Smooth muscle cell (in vitro differentiated cells): ENCODE measurements at regions not wholly inside any gene's neighbourhood (a gene's known extent, or its start where the extent isn't known, plus 50 kb on each side); places are given as distances from the start of the nearest gene placed in this dataset.

Experiments
- DNase-seq: peaks from one replicate; lab custom pipeline; 2025; ENCODE audit not compliant: unreplicated experiment; lab: John Stamatoyannopoulos, UW
- H2AFZ ChIP-seq: fragments of 200-600 bp; sonication (generic); 2 replicates; pipeline ENCODE4 v1.6.0; 2016; ENCODE audit warnings: antibody characterized with exemption, low read depth, mild to moderate bottlenecking
- H3F3A ChIP-seq: fragments of 200-600 bp; sonication (generic); 2 replicates; pipeline ENCODE4 v1.6.0; 2017; ENCODE audit warnings: antibody characterized with exemption, low read depth
- H3K27ac ChIP-seq: fragments of 200-600 bp; sonication (generic); 2 replicates; pipeline ENCODE4 v1.5.1; 2016; ENCODE audit warnings: low read depth, mild to moderate bottlenecking
- H3K27me3 ChIP-seq: fragments of 200-600 bp; sonication (generic); 2 replicates; pipeline ENCODE4 v1.6.1; 2016; ENCODE audit warnings: low read depth, mild to moderate bottlenecking
- H3K36me3 ChIP-seq: fragments of 200-600 bp; sonication (generic); 2 replicates; pipeline ENCODE4 v1.5.1; 2016; ENCODE audit warnings: low read depth
- H3K4me1 ChIP-seq: fragments of 200-600 bp; sonication (generic); 2 replicates; pipeline ENCODE4 v1.5.1; 2016; ENCODE audit warnings: low read depth
- H3K4me2 ChIP-seq: fragments of 200-600 bp; sonication (generic); 2 replicates; pipeline ENCODE4 v1.6.0; 2016; ENCODE audit warnings: mild to moderate bottlenecking
- H3K4me3 ChIP-seq: fragments of 200-600 bp; sonication (generic); 2 replicates; pipeline ENCODE4 v1.5.1; 2016; ENCODE audit warnings: mild to moderate bottlenecking
- H3K79me2 ChIP-seq: fragments of 200-600 bp; sonication (generic); 2 replicates; pipeline ENCODE4 v1.6.0; 2016; ENCODE audit warnings: low read depth, mild to moderate bottlenecking
- H3K9ac ChIP-seq: fragments of 200-600 bp; sonication (generic); 2 replicates; pipeline ENCODE4 v1.6.0; 2016; ENCODE audit warnings: low read depth
- H3K9me3 ChIP-seq: fragments of 200-600 bp; sonication (generic); replicated peaks from 2 replicates; pipeline ENCODE4 v1.5.1; 2016; ENCODE audit warnings: low read depth
- H4K20me1 ChIP-seq: fragments of 200-600 bp; sonication (generic); 2 replicates; pipeline ENCODE4 v1.6.0; 2016; ENCODE audit warnings: low read depth
- WGBS: methylation state at CpG from one replicate; pipeline ENCODE4 v1.1.7; 2016; ENCODE audit warnings: low lambda C conversion rate; 5-methylcytosine and 5-hydroxymethylcytosine counted together
- TF ChIP-seq, protein P1 (sequence below): fragments of 200-600 bp; sonication (generic); IDR thresholded peaks from 2 replicates; pipeline ENCODE4 v1.5.1; 2017; ENCODE audit warnings: borderline replicate concordance, mild to moderate bottlenecking, antibody characterized with exemption; ENCODE audit not compliant: insufficient read depth, poor library complexity, severe bottlenecking

DNA sequence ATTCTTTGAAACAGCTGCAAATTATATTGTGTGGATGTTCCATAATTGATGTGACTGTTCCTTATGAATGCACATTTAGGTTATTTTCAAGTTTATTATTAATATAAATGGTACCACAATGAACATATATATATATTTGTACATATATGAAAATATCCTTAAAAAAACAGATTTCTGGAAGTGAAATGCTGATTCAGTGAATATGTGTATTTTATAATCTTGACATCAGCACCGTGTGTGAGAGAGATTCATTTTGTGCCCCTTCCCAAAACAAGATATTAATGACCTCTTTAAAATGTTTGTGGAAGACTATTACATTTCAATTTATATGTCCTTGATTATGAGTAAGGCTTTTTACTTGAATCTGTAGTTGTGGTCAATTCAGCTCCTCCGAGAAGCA is 75.7 kb upstream of the PTPRT start:
- WGBS, result 81% methylated on average over 2 of the region's 2 CpGs
- Histone ChIP-seq H2AFZ (no peak overlapping the region), H3F3A (no peaks in the 10 kb centered on the region), H3K27me3 (peaks cover 6% of the 10 kb centered on the region), H3K36me3 (no peaks in the 10 kb centered on the region), H3K9ac (no peak overlapping the region), H3K4me2 (no peak overlapping the region), H3K79me2 (no peaks in the 10 kb centered on the region), H3K4me1 (no peaks in the 10 kb centered on the region), H3K9me3 (no peaks in the 10 kb centered on the region), H4K20me1 (no peaks in the 10 kb centered on the region), H3K27ac (no peak overlapping the region), H3K4me3 (no peak overlapping the region)
- no peak for DNase-seq
- TF ChIP-seq, protein P1, sequence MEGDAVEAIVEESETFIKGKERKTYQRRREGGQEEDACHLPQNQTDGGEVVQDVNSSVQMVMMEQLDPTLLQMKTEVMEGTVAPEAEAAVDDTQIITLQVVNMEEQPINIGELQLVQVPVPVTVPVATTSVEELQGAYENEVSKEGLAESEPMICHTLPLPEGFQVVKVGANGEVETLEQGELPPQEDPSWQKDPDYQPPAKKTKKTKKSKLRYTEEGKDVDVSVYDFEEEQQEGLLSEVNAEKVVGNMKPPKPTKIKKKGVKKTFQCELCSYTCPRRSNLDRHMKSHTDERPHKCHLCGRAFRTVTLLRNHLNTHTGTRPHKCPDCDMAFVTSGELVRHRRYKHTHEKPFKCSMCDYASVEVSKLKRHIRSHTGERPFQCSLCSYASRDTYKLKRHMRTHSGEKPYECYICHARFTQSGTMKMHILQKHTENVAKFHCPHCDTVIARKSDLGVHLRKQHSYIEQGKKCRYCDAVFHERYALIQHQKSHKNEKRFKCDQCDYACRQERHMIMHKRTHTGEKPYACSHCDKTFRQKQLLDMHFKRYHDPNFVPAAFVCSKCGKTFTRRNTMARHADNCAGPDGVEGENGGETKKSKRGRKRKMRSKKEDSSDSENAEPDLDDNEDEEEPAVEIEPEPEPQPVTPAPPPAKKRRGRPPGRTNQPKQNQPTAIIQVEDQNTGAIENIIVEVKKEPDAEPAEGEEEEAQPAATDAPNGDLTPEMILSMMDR, result no peak

GRCh38 chr20:43263226-43263625 is 73.5 kb upstream of the PTPRT start:
- H3K27me3 ChIP-seq, result peaks cover 6% of the 10 kb centered on the region
- H2AFZ ChIP-seq, result no peak overlapping the region
- TF ChIP-seq, protein P1, result no peak
- WGBS, result 57% methylated on average over 2 of the region's 2 CpGs
- H3K4me2 ChIP-seq, result no peak overlapping the region
- H3K79me2 ChIP-seq, result no peaks in the 10 kb centered on the region
- no peak overlapping the region for H3K9ac ChIP-seq
- H3K36me3 ChIP-seq, result no peaks in the 10 kb centered on the region
- no peaks in the 10 kb centered on the region for H3F3A ChIP-seq
- no peak for DNase-seq
- H3K4me1 ChIP-seq, result no peaks in the 10 kb centered on the region
- no peak overlapping the region for H3K4me3 ChIP-seq
- H4K20me1 ChIP-seq, result no peaks in the 10 kb centered on the region
- no peak overlapping the region for H3K27ac ChIP-seq
- no peaks in the 10 kb centered on the region for H3K9me3 ChIP-seq

DNA sequence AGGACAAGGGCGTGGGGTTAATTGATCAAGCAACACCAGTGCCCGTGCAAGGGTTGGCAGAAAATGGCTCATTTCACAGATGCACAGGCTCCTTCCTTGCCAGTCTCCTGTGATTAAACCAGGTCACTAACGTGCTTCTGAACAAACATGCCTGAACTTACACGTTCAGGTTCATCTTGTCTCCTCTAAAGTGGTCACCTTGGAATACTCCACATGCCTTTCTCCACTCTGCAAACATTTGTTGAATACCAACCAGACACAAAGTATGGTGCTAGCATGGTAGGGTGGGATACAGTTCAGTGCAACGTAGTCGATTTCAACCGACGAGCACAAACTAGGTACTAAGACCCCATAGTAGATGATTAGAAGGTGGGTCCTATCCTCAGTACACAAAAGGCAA is 72.6 kb upstream of the PTPRT start:
- no peak overlapping the region for H3K4me3 ChIP-seq
- no peaks in the 10 kb centered on the region for H3F3A ChIP-seq
- TF ChIP-seq, protein P1, result no peak
- no peaks in the 10 kb centered on the region for H3K4me1 ChIP-seq
- no peak overlapping the region for H2AFZ ChIP-seq
- no peaks in the 10 kb centered on the region for H3K9me3 ChIP-seq
- no peaks in the 10 kb centered on the region for H3K79me2 ChIP-seq
- no peaks in the 10 kb centered on the region for H4K20me1 ChIP-seq
- 90% methylated on average over 8 of the region's 8 CpGs for WGBS
- H3K36me3 ChIP-seq, result no peaks in the 10 kb centered on the region
- no peak overlapping the region for H3K9ac ChIP-seq
- H3K27me3 ChIP-seq, result peaks cover 6% of the 10 kb centered on the region
- no peak overlapping the region for H3K27ac ChIP-seq
- no peak overlapping the region for H3K4me2 ChIP-seq
- DNase-seq, result no peak

DNA sequence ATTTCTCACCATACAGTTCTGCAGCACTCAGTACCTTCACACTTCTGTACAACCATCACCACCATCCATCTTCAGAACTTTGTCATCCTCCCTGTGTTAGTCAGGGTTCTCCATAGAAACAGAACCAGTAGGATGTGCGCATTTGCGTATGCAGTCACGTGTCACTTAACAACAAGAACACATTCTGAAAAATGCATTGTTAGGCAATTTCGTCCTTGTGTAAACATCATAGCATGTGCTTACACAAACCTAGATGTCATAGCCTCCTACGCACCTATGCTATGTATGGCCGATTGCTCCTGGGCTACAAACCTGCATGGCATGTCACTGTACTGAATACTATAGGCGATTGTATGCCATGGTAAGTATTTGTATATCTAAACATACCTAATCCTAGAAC is 66.2 kb upstream of the PTPRT start:
- TF ChIP-seq, protein P1, result no peak
- Histone ChIP-seq H3K4me2 (no peak overlapping the region), H3K9me3 (no peaks in the 10 kb centered on the region), H3K27me3 (peaks cover 26% of the 10 kb centered on the region), H3K4me1 (no peaks in the 10 kb centered on the region), H3K27ac (no peak overlapping the region), H2AFZ (no peak overlapping the region), H3K36me3 (no peaks in the 10 kb centered on the region), H3K4me3 (no peak overlapping the region), H3F3A (no peaks in the 10 kb centered on the region), H3K9ac (no peak overlapping the region), H4K20me1 (no peaks in the 10 kb centered on the region), H3K79me2 (no peaks in the 10 kb centered on the region)
- DNase-seq, result no peak
- 89% methylated on average over 7 of the region's 7 CpGs for WGBS
